Liver (tissue), 3 donors: ENCODE measurements at regions not wholly inside any gene's neighbourhood (a gene's known extent, or its start where the extent isn't known, plus 50 kb on each side); places are given as distances from the start of the nearest gene placed in this dataset.

ENCODE experiments used
- FOXA1 ChIP-seq: IDR thresholded peaks from 2 replicates; pipeline ENCODE4 v1.6.1; 2016; ENCODE audit warnings: antibody characterized with exemption
- GABPA ChIP-seq, 2 donors: IDR thresholded peaks in 1 of 2; conservative IDR thresholded peaks in 1 of 2; 2 replicates each; pipeline ENCODE4 v1.6.1; 2016; ENCODE audit warnings: antibody characterized with exemption in 2 of 2, mild to moderate bottlenecking in 1 of 2, moderate library complexity in 1 of 2
- HNF4A ChIP-seq, 2 donors: conservative IDR thresholded peaks; 2 replicates each; pipeline ENCODE4 v1.6.1; 2016; ENCODE audit warnings: antibody characterized with exemption in 2 of 2, mild to moderate bottlenecking in 2 of 2
- RAD21 ChIP-seq, 2 donors: IDR thresholded peaks; 2 replicates each; pipeline ENCODE4 v1.6.1; 2016; ENCODE audit warnings: antibody characterized with exemption in 2 of 2, mild to moderate bottlenecking in 2 of 2
- SP1 ChIP-seq: IDR thresholded peaks from 2 replicates; pipeline ENCODE4 v1.6.1; 2018; ENCODE audit warnings: antibody characterized with exemption, mild to moderate bottlenecking
- TAF1 ChIP-seq: conservative IDR thresholded peaks from 2 replicates; pipeline ENCODE4 v1.6.1; 2016; ENCODE audit warnings: antibody characterized with exemption, mild to moderate bottlenecking
- YY1 ChIP-seq: IDR thresholded peaks from 2 replicates; pipeline ENCODE4 v1.6.1; 2016; ENCODE audit warnings: antibody characterized with exemption, mild to moderate bottlenecking
- TF ChIP-seq, protein P1 (sequence below): IDR thresholded peaks from 2 replicates; pipeline ENCODE4 v1.6.1; 2016; ENCODE audit warnings: antibody characterized with exemption
- TF ChIP-seq, protein P2 (sequence below): fragments of 150-350 bp; IDR thresholded peaks from 2 replicates; pipeline ENCODE4 v1.5.1; 2017; ENCODE audit warnings: improper control_type of control experiment, low read depth, low read length; ENCODE audit not compliant: missing input control
- TF ChIP-seq, protein P3 (sequence below): IDR thresholded peaks from 2 replicates; pipeline ENCODE4 v1.6.1; 2016; ENCODE audit warnings: antibody characterized with exemption, mild to moderate bottlenecking
- TF ChIP-seq, protein P4 (sequence below): IDR thresholded peaks from 2 replicates; pipeline ENCODE4 v1.6.1; 2016; ENCODE audit warnings: antibody characterized with exemption
- TF ChIP-seq, protein P5 (sequence below): IDR thresholded peaks from 2 replicates; pipeline ENCODE4 v1.6.1; 2016; ENCODE audit warnings: antibody characterized with exemption
- donor health status: healthy.
- donor health status: healthy.

DNA sequence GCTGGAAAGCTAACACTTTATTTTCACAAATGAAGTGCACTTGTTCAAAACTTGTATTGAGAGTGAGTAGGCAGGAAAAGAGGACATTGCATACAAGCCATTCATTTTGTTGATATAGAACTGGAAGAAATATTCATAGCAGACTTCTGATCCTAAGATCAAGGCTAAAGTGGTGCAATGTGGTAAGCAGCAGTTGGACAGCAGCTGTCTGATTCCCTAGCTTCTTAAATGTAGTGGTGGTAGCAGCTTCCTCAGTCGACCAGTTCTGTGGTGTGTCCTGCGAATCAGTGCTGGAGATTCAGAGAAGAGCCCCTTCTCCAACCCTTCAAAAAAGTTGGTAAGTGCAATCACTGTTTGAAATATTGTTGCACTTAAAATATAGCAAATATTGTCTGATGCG is 281.7 kb upstream of the GJE1 start:
- no peak for TF ChIP-seq RAD21 (IDR thresholded peaks at IDR 0.05)
- TF ChIP-seq, protein P1, sequence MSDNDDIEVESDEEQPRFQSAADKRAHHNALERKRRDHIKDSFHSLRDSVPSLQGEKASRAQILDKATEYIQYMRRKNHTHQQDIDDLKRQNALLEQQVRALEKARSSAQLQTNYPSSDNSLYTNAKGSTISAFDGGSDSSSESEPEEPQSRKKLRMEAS, result no peak
- TF ChIP-seq, protein P2, sequence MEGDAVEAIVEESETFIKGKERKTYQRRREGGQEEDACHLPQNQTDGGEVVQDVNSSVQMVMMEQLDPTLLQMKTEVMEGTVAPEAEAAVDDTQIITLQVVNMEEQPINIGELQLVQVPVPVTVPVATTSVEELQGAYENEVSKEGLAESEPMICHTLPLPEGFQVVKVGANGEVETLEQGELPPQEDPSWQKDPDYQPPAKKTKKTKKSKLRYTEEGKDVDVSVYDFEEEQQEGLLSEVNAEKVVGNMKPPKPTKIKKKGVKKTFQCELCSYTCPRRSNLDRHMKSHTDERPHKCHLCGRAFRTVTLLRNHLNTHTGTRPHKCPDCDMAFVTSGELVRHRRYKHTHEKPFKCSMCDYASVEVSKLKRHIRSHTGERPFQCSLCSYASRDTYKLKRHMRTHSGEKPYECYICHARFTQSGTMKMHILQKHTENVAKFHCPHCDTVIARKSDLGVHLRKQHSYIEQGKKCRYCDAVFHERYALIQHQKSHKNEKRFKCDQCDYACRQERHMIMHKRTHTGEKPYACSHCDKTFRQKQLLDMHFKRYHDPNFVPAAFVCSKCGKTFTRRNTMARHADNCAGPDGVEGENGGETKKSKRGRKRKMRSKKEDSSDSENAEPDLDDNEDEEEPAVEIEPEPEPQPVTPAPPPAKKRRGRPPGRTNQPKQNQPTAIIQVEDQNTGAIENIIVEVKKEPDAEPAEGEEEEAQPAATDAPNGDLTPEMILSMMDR, result no peak
- no peak for TF ChIP-seq TAF1
- TF ChIP-seq, protein P3, sequence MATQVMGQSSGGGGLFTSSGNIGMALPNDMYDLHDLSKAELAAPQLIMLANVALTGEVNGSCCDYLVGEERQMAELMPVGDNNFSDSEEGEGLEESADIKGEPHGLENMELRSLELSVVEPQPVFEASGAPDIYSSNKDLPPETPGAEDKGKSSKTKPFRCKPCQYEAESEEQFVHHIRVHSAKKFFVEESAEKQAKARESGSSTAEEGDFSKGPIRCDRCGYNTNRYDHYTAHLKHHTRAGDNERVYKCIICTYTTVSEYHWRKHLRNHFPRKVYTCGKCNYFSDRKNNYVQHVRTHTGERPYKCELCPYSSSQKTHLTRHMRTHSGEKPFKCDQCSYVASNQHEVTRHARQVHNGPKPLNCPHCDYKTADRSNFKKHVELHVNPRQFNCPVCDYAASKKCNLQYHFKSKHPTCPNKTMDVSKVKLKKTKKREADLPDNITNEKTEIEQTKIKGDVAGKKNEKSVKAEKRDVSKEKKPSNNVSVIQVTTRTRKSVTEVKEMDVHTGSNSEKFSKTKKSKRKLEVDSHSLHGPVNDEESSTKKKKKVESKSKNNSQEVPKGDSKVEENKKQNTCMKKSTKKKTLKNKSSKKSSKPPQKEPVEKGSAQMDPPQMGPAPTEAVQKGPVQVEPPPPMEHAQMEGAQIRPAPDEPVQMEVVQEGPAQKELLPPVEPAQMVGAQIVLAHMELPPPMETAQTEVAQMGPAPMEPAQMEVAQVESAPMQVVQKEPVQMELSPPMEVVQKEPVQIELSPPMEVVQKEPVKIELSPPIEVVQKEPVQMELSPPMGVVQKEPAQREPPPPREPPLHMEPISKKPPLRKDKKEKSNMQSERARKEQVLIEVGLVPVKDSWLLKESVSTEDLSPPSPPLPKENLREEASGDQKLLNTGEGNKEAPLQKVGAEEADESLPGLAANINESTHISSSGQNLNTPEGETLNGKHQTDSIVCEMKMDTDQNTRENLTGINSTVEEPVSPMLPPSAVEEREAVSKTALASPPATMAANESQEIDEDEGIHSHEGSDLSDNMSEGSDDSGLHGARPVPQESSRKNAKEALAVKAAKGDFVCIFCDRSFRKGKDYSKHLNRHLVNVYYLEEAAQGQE, result peak; percentile 18
- TF ChIP-seq, protein P4, sequence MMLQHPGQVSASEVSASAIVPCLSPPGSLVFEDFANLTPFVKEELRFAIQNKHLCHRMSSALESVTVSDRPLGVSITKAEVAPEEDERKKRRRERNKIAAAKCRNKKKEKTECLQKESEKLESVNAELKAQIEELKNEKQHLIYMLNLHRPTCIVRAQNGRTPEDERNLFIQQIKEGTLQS, result no peak
- TF ChIP-seq, protein P5, sequence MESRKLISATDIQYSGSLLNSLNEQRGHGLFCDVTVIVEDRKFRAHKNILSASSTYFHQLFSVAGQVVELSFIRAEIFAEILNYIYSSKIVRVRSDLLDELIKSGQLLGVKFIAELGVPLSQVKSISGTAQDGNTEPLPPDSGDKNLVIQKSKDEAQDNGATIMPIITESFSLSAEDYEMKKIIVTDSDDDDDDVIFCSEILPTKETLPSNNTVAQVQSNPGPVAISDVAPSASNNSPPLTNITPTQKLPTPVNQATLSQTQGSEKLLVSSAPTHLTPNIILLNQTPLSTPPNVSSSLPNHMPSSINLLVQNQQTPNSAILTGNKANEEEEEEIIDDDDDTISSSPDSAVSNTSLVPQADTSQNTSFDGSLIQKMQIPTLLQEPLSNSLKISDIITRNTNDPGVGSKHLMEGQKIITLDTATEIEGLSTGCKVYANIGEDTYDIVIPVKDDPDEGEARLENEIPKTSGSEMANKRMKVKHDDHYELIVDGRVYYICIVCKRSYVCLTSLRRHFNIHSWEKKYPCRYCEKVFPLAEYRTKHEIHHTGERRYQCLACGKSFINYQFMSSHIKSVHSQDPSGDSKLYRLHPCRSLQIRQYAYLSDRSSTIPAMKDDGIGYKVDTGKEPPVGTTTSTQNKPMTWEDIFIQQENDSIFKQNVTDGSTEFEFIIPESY, result no peak
- no peak for TF ChIP-seq FOXA1
- TF ChIP-seq YY1, result no peak
- TF ChIP-seq GABPA (IDR thresholded peaks at IDR 0.05 in 1 of 2, conservative IDR thresholded peaks at IDR 0.05 in 1 of 2), result no peak
- no peak for TF ChIP-seq HNF4A (conservative IDR thresholded peaks at IDR 0.05)
- TF ChIP-seq SP1, result no peak
